Panc1 (cell line): ENCODE measurements at regions not wholly inside any gene's neighbourhood (a gene's known extent, or its start where the extent isn't known, plus 50 kb on each side); places are given as distances from the start of the nearest gene placed in this dataset.

Experiments
- POLR2AphosphoS5 ChIP-seq: IDR thresholded peaks from 2 replicates; pipeline ENCODE4 v1.6.1; 2012; ENCODE audit warnings: mild to moderate bottlenecking, low read depth, low read length, moderate library complexity
- SIN3A ChIP-seq: IDR thresholded peaks from 2 replicates; pipeline ENCODE4 v1.6.1; 2012; ENCODE audit warnings: low read depth, mild to moderate bottlenecking, low read length, moderate library complexity, borderline replicate concordance; ENCODE audit not compliant: insufficient read depth
- TCF7L2 ChIP-seq: IDR thresholded peaks from 2 replicates; pipeline ENCODE4 v1.6.1; 2011; ENCODE audit warnings: mild to moderate bottlenecking, low read depth, low read length, inconsistent platforms
- TF ChIP-seq, protein P1 (sequence below): fragments of 450-650 bp; IDR thresholded peaks from 2 replicates; pipeline ENCODE4 v1.5.1; 2017; ENCODE audit warnings: mild to moderate bottlenecking
- TF ChIP-seq, protein P2 (sequence below), 2 experiments: IDR thresholded peaks; 2 replicates each; pipeline ENCODE4 v1.6.1; 2011 to 2012; ENCODE audit warnings: low read depth in 2 of 2, control low read depth in 1 of 2, low read length in 1 of 2, mild to moderate bottlenecking in 1 of 2, moderate library complexity in 1 of 2; ENCODE audit not compliant: insufficient read depth in 1 of 2

DNA sequence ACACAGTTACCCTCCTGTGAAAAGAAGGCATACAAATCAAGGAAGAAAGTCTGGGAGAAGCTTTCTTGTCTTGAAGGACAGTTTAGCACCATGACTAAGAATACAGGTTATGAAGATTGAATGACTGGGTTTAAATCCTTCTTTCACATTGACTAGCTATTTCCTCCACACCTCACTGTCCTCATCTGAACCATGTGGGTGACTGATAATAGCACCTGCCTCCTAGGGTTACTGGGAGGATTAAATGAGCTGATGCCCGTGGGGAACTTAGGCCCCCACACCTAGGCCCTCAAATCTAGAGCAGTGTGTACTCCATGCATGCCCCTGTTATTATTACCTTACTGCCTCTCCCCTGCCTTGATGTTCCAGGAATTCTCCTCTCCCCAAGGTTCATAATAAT is 202.9 kb downstream of the FBXO15 start:
- TF ChIP-seq, protein P1, sequence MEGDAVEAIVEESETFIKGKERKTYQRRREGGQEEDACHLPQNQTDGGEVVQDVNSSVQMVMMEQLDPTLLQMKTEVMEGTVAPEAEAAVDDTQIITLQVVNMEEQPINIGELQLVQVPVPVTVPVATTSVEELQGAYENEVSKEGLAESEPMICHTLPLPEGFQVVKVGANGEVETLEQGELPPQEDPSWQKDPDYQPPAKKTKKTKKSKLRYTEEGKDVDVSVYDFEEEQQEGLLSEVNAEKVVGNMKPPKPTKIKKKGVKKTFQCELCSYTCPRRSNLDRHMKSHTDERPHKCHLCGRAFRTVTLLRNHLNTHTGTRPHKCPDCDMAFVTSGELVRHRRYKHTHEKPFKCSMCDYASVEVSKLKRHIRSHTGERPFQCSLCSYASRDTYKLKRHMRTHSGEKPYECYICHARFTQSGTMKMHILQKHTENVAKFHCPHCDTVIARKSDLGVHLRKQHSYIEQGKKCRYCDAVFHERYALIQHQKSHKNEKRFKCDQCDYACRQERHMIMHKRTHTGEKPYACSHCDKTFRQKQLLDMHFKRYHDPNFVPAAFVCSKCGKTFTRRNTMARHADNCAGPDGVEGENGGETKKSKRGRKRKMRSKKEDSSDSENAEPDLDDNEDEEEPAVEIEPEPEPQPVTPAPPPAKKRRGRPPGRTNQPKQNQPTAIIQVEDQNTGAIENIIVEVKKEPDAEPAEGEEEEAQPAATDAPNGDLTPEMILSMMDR = no peak
- TF ChIP-seq POLR2AphosphoS5 (no peak), SIN3A (no peak), TCF7L2 (no peak)
- TF ChIP-seq, protein P2, sequence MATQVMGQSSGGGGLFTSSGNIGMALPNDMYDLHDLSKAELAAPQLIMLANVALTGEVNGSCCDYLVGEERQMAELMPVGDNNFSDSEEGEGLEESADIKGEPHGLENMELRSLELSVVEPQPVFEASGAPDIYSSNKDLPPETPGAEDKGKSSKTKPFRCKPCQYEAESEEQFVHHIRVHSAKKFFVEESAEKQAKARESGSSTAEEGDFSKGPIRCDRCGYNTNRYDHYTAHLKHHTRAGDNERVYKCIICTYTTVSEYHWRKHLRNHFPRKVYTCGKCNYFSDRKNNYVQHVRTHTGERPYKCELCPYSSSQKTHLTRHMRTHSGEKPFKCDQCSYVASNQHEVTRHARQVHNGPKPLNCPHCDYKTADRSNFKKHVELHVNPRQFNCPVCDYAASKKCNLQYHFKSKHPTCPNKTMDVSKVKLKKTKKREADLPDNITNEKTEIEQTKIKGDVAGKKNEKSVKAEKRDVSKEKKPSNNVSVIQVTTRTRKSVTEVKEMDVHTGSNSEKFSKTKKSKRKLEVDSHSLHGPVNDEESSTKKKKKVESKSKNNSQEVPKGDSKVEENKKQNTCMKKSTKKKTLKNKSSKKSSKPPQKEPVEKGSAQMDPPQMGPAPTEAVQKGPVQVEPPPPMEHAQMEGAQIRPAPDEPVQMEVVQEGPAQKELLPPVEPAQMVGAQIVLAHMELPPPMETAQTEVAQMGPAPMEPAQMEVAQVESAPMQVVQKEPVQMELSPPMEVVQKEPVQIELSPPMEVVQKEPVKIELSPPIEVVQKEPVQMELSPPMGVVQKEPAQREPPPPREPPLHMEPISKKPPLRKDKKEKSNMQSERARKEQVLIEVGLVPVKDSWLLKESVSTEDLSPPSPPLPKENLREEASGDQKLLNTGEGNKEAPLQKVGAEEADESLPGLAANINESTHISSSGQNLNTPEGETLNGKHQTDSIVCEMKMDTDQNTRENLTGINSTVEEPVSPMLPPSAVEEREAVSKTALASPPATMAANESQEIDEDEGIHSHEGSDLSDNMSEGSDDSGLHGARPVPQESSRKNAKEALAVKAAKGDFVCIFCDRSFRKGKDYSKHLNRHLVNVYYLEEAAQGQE (IDR thresholded peaks at IDR 0.05; ENCODE audit: insufficient read depth in 1 of 2, low read depth in 2 of 2, low read length in 1 of 2) = no peak
